ENCODE measurements at regions not wholly inside any gene's neighbourhood (a gene's known extent, or its start where the extent isn't known, plus 50 kb on each side); places are given as distances from the start of the nearest gene placed in this dataset.

DNA sequence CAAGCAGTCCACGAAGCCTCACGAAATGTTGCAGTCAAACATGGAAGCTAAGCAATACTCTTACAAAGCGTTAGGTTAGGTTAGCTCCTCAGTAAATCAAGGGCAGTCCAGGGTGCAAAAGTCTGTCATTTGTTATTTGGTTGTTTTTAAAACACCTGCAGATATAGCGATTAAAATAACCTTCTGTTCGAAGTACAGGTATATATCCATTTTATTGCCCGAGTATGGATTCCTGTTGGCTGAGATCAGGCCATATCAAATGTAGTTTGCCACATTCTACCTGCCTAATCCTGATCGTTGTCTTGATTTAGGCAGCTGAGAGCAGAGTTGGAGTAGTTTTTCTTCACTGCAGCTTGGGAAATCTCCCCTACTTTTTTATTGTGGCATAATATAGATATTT is 99.5 kb upstream of the EPB41L3 start:
- TF ChIP-seq, protein P1, sequence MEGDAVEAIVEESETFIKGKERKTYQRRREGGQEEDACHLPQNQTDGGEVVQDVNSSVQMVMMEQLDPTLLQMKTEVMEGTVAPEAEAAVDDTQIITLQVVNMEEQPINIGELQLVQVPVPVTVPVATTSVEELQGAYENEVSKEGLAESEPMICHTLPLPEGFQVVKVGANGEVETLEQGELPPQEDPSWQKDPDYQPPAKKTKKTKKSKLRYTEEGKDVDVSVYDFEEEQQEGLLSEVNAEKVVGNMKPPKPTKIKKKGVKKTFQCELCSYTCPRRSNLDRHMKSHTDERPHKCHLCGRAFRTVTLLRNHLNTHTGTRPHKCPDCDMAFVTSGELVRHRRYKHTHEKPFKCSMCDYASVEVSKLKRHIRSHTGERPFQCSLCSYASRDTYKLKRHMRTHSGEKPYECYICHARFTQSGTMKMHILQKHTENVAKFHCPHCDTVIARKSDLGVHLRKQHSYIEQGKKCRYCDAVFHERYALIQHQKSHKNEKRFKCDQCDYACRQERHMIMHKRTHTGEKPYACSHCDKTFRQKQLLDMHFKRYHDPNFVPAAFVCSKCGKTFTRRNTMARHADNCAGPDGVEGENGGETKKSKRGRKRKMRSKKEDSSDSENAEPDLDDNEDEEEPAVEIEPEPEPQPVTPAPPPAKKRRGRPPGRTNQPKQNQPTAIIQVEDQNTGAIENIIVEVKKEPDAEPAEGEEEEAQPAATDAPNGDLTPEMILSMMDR (IDR thresholded peaks at IDR 0.05): no peak
- no peak for TF ChIP-seq POLR2AphosphoS5 (IDR thresholded peaks at IDR 0.05; ENCODE audit: low read depth, low read length)
- TF ChIP-seq, protein P2, sequence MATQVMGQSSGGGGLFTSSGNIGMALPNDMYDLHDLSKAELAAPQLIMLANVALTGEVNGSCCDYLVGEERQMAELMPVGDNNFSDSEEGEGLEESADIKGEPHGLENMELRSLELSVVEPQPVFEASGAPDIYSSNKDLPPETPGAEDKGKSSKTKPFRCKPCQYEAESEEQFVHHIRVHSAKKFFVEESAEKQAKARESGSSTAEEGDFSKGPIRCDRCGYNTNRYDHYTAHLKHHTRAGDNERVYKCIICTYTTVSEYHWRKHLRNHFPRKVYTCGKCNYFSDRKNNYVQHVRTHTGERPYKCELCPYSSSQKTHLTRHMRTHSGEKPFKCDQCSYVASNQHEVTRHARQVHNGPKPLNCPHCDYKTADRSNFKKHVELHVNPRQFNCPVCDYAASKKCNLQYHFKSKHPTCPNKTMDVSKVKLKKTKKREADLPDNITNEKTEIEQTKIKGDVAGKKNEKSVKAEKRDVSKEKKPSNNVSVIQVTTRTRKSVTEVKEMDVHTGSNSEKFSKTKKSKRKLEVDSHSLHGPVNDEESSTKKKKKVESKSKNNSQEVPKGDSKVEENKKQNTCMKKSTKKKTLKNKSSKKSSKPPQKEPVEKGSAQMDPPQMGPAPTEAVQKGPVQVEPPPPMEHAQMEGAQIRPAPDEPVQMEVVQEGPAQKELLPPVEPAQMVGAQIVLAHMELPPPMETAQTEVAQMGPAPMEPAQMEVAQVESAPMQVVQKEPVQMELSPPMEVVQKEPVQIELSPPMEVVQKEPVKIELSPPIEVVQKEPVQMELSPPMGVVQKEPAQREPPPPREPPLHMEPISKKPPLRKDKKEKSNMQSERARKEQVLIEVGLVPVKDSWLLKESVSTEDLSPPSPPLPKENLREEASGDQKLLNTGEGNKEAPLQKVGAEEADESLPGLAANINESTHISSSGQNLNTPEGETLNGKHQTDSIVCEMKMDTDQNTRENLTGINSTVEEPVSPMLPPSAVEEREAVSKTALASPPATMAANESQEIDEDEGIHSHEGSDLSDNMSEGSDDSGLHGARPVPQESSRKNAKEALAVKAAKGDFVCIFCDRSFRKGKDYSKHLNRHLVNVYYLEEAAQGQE (IDR thresholded peaks at IDR 0.05; ENCODE audit: insufficient read depth in 1 of 2, low read depth in 2 of 2, low read length in 1 of 2): no peak

All from Panc1 (cell line).